ENCODE measurements at regions not wholly inside any gene's neighbourhood (a gene's known extent, or its start where the extent isn't known, plus 50 kb on each side); places are given as distances from the start of the nearest gene placed in this dataset.

DNA sequence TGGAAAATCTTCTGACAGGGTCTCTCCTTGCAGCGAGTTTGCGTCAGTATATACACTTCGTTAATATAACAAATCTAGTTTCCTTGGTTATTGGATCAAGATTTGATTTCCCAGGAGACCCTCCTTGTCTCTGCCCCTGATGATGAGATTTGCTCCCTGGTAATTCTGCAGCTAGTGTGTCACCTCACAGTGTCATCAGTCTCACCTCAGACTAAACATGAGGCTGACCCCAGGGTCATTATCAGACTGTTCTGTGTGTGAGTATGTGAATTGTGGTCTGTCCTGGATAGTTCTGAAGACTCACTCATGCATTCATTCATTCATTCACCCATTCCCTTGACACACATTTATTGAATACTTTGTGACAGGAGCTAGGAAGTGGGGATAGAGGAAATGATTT, 138.4 kb upstream of the CTTNBP2 start:
- no peaks in the 10 kb centered on the region for H3K79me2 ChIP-seq (ENCODE audit: low read depth)
- no peaks in the 10 kb centered on the region for H4K20me1 ChIP-seq (ENCODE audit: insufficient read depth)
- intact Hi-C loops (cut with micrococcal nuclease; ENCODE audit: unreplicated experiment), result no loop called here
- BruUV-seq (replicated peaks), result no TSS peak
- no peak overlapping the region for H3K4me3 ChIP-seq
- CTCF ChIA-PET, result no interaction called here
- no peaks in the 10 kb centered on the region for H3F3A ChIP-seq (ENCODE audit: insufficient read depth, low read depth)
- no peak for DNase-seq
- H3K27ac ChIP-seq, result no peak overlapping the region
- no peaks in the 10 kb centered on the region for H3K9me3 ChIP-seq (ENCODE audit: insufficient read depth, low read depth)
- no peaks in the 10 kb centered on the region for H3K9me2 ChIP-seq (ENCODE audit: insufficient read depth)
- no peaks in the 10 kb centered on the region for H3K36me3 ChIP-seq (ENCODE audit: low read depth)
- H3K27me3 ChIP-seq (ENCODE audit: insufficient read depth, low read depth), result no peaks in the 10 kb centered on the region
- no peak overlapping the region for H2AFZ ChIP-seq
- H3K4me2 ChIP-seq, result no peak overlapping the region
- TF ChIP-seq EZH2 (IDR thresholded peaks at IDR 0.05; ENCODE audit: low read depth), result no peak
- TF ChIP-seq, protein P1, sequence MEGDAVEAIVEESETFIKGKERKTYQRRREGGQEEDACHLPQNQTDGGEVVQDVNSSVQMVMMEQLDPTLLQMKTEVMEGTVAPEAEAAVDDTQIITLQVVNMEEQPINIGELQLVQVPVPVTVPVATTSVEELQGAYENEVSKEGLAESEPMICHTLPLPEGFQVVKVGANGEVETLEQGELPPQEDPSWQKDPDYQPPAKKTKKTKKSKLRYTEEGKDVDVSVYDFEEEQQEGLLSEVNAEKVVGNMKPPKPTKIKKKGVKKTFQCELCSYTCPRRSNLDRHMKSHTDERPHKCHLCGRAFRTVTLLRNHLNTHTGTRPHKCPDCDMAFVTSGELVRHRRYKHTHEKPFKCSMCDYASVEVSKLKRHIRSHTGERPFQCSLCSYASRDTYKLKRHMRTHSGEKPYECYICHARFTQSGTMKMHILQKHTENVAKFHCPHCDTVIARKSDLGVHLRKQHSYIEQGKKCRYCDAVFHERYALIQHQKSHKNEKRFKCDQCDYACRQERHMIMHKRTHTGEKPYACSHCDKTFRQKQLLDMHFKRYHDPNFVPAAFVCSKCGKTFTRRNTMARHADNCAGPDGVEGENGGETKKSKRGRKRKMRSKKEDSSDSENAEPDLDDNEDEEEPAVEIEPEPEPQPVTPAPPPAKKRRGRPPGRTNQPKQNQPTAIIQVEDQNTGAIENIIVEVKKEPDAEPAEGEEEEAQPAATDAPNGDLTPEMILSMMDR (conservative IDR thresholded peaks at IDR 0.05), result no peak
- POLR2A ChIA-PET (ENCODE audit: unreplicated experiment), result interaction anchor here (0.6 kb wide), 1 partner anchor 77 kb away, joined by 4 read pairs; no protein-coding TSS in a partner anchor
- no peaks in the 10 kb centered on the region for H3K4me1 ChIP-seq (replicated peaks; ENCODE audit: insufficient read depth)

DNA sequence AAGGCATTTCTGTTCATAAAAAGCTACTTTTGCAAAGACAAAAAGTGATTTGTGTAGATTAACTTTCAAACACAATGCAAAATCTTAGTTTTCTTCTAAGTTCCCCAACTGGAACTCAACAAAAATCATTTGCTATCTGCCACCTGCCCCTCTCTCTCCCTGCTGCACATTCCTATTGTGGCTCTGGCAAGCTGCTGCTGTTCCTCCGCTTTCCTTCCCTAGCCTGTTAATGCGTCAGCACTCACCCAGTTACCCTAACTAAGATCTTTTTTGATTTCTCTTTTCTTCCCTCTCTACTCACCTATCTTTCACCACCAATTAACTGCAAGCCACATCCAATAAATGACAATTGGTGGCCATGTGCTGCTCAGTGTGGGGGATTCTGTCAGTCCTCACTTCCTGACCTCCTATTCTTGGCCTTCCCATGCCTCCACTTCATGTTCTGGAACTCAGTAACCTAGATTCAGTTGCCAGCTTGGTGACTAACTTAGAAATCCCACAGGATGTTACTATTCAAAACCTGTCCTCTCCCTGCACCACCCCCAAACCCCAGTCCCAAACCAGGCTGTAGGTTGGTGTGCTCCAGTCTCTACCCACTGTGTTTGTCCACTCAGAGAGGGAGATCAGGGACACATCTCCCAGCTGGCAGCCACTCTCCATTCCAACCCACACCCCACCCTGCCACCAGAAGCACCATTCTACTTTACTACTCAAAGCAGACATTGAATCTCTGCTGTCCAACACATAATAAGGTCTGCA, 140.2 kb upstream of the CTTNBP2 start:
- Histone ChIP-seq H4K20me1 (ENCODE audit: insufficient read depth) (no peaks in the 10 kb centered on the region), H3K9me2 (ENCODE audit: insufficient read depth) (no peaks in the 10 kb centered on the region), H3K27me3 (ENCODE audit: insufficient read depth, low read depth) (no peaks in the 10 kb centered on the region), H3K27ac (no peak overlapping the region), H2AFZ (no peak overlapping the region), H3K4me1 (replicated peaks; ENCODE audit: insufficient read depth) (no peaks in the 10 kb centered on the region), H3K4me3 (no peak overlapping the region), H3K4me2 (no peak overlapping the region), H3K79me2 (ENCODE audit: low read depth) (no peaks in the 10 kb centered on the region), H3K9me3 (ENCODE audit: insufficient read depth, low read depth) (no peaks in the 10 kb centered on the region), H3F3A (ENCODE audit: insufficient read depth, low read depth) (no peaks in the 10 kb centered on the region), H3K36me3 (ENCODE audit: low read depth) (no peaks in the 10 kb centered on the region)
- ChIA-PET CTCF (no interaction called here), POLR2A (ENCODE audit: unreplicated experiment) (no interaction called here)
- TF ChIP-seq, protein P1 (conservative IDR thresholded peaks at IDR 0.05), result no peak
- no peak for TF ChIP-seq EZH2 (IDR thresholded peaks at IDR 0.05; ENCODE audit: low read depth)
- DNase-seq, result no peak
- no TSS peak for BruUV-seq (replicated peaks)
- intact Hi-C loops (cut with micrococcal nuclease; ENCODE audit: unreplicated experiment), result no loop called here

DNA sequence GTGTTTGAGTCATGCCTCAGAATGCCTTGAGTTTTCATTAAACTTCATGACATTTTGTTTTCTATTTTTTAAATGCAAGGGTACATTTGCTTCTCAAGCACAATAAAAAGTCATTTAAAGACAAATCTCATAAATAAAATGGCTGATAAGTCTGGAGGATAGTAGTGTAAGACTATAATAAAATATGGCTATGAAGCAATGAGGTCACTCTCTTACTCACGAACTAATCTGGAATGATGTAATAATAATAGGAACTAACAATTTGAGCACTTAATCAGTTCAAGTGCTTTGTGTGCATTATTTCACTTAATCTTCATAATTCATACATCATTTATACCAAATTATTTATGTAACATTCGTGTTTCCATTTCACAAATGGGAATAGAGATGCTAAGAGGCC, 149.3 kb upstream of the CTTNBP2 start:
- Histone ChIP-seq H3K4me2 (no peak overlapping the region), H3K4me3 (no peak overlapping the region), H3K36me3 (ENCODE audit: low read depth) (no peaks in the 10 kb centered on the region), H4K20me1 (ENCODE audit: insufficient read depth) (no peaks in the 10 kb centered on the region), H3K9me2 (ENCODE audit: insufficient read depth) (no peaks in the 10 kb centered on the region), H2AFZ (no peak overlapping the region), H3K79me2 (ENCODE audit: low read depth) (no peaks in the 10 kb centered on the region), H3K4me1 (replicated peaks; ENCODE audit: insufficient read depth) (no peaks in the 10 kb centered on the region), H3K27ac (no peak overlapping the region), H3K27me3 (ENCODE audit: insufficient read depth, low read depth) (no peaks in the 10 kb centered on the region), H3F3A (ENCODE audit: insufficient read depth, low read depth) (no peaks in the 10 kb centered on the region), H3K9me3 (ENCODE audit: insufficient read depth, low read depth) (no peaks in the 10 kb centered on the region)
- BruUV-seq (replicated peaks), result no TSS peak
- POLR2A ChIA-PET (ENCODE audit: unreplicated experiment), result no interaction called here
- DNase-seq, result no peak
- intact Hi-C loops (cut with micrococcal nuclease; ENCODE audit: unreplicated experiment), result no loop called here
- TF ChIP-seq, protein P1 (conservative IDR thresholded peaks at IDR 0.05), result no peak
- TF ChIP-seq EZH2 (IDR thresholded peaks at IDR 0.05; ENCODE audit: low read depth), result no peak
- CTCF ChIA-PET, result interaction anchor here (0.6 kb wide), 1 partner anchor 40 kb away, joined by 4 read pairs; no protein-coding TSS in a partner anchor
